ENCODE measurements at regions not wholly inside any gene's neighbourhood (a gene's known extent, or its start where the extent isn't known, plus 50 kb on each side); places are given as distances from the start of the nearest gene placed in this dataset.

GRCh38 chr11:134797411-134798089, 385.5 kb upstream of the B3GAT1 start:
- no peak for TF ChIP-seq CTCF (IDR thresholded peaks at IDR 0.05; ENCODE audit: low read depth, low read length)
- no peak for DNase-seq (ENCODE audit: extremely low read depth, low read depth)

- no peak for TF ChIP-seq CTCF (IDR thresholded peaks at IDR 0.05; ENCODE audit: low read depth, low read length)
- DNase-seq (ENCODE audit: extremely low read depth, low read depth), result no peak
These were observed 383.0 kb upstream of the B3GAT1 start for GRCh38 chr11:134795017-134795416.

- TF ChIP-seq CTCF (IDR thresholded peaks at IDR 0.05; ENCODE audit: low read depth, low read length), result no peak
- DNase-seq (ENCODE audit: extremely low read depth, low read depth), result no peak
These were observed 382.1 kb upstream of the B3GAT1 start for GRCh38 chr11:134794192-134794591.

GRCh38 chr11:134792677-134793076, 380.6 kb upstream of the B3GAT1 start:
- TF ChIP-seq CTCF (IDR thresholded peaks at IDR 0.05; ENCODE audit: low read depth, low read length), result no peak
- no peak for DNase-seq (ENCODE audit: extremely low read depth, low read depth)

GRCh38 chr11:134792044-134792443, 380.0 kb upstream of the B3GAT1 start:
- DNase-seq (ENCODE audit: extremely low read depth, low read depth), result no peak
- no peak for TF ChIP-seq CTCF (IDR thresholded peaks at IDR 0.05; ENCODE audit: low read depth, low read length)

- no peak for DNase-seq (ENCODE audit: extremely low read depth, low read depth)
- no peak for TF ChIP-seq CTCF (IDR thresholded peaks at IDR 0.05; ENCODE audit: low read depth, low read length)
These were observed 379.1 kb upstream of the B3GAT1 start for GRCh38 chr11:134791102-134791501.

GRCh38 chr11:134789104-134789503, 377.1 kb upstream of the B3GAT1 start:
- TF ChIP-seq CTCF (IDR thresholded peaks at IDR 0.05; ENCODE audit: low read depth, low read length), result no peak
- DNase-seq (ENCODE audit: extremely low read depth, low read depth), result no peak
